Hematopoietic multipotent progenitor cell treated with erythropoietin and hydrocortisone succinate and interleukin-3 and kit ligand, for 15 days (in vitro differentiated cells): ENCODE measurements at regions not wholly inside any gene's neighbourhood (a gene's known extent, or its start where the extent isn't known, plus 50 kb on each side); places are given as distances from the start of the nearest gene placed in this dataset.
"Not testable (repeated sequence)": the region's sequence is repeated elsewhere in the genome, so short reads cannot be mapped to it uniquely, and the experiment has no call there.

Experiments used
- DNase-seq: peaks from one replicate; pipeline ENCODE4 v3.0.0-alpha.2; 2015; ENCODE audit warnings: low spot score

DNA sequence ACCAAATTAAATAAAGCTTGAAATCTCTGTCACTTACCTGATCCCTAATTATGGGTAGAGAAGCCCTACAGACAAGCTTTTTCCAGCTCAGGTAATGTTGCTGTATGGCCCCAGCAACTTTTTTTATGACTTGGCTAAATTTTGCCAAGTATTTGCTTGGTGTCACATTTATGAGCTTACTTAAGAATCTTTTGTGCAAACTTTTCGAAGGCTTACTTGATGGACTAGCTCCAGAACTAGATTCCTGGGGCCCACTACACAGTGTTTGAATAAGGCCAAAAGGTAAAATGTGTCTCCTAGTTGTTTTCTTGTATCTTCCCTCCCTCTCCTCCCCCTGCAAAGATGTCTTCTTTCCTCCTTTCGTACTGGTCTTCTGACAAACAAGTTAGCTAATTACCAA lies 257.9 kb downstream of the OSR1 start:
- no peak for DNase-seq

GRCh38 chr2:19099181-19099580 lies 259.2 kb downstream of the OSR1 start:
- no peak for DNase-seq

DNA sequence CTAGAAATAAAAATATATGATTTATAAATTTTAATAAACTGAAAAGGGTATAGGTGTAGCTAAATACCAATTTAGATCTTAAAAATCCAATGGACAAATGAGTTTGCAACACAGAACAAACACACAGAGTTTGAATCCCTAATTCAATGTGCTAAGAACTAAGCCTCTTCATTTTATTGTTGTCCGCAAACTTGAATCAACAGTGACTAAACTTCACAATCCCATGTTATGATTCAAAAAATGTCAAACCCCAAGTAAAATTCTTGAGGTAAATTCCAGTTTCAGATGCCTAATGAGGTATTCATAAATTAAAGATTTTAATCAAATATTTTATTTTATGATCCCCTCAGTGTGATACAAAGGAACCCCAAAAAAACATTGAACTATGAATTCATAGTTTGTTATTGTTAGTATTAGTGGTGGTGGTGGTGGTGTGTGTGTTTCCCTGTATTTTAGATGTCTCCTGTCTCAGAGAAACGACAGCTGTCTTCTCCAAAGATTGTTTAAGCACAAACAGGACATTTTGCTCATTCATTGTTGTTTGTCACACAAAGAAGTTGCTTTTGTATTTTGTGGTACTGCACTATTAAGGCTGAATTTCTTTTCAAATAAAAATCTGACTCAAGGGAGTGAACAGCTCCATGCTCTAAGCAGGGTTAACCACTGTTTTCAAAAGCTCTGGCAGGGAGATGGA lies 259.8 kb downstream of the OSR1 start:
- no peak for DNase-seq

DNA sequence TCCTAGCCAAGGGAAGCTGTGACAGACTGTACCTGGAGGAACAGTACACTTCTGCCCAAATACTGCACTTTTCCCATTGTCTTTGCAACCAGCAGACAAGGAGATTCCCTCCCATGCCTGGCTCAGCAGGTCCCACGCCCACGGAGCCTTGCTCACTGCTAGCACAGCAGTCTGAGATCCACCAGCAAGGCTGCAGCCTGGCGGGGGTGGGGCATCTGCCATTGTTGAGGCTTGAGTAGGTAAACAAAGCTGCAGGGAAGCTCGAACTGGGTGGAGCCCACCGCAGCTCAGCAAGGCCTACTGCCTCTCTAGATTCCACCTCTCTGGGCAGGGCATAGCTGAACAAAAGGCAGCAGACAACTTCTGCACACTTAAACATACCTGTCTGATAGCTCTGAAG lies 268.9 kb downstream of the OSR1 start:
- not testable (repeated sequence) for DNase-seq

GRCh38 chr2:19086231-19086651 lies 272.2 kb downstream of the OSR1 start:
- DNase-seq: no peak

GRCh38 chr2:19078709-19079108 lies 279.7 kb downstream of the OSR1 start:
- DNase-seq: no peak

GRCh38 chr2:19073522-19073921 lies 284.9 kb downstream of the OSR1 start:
- DNase-seq: no peak

DNA sequence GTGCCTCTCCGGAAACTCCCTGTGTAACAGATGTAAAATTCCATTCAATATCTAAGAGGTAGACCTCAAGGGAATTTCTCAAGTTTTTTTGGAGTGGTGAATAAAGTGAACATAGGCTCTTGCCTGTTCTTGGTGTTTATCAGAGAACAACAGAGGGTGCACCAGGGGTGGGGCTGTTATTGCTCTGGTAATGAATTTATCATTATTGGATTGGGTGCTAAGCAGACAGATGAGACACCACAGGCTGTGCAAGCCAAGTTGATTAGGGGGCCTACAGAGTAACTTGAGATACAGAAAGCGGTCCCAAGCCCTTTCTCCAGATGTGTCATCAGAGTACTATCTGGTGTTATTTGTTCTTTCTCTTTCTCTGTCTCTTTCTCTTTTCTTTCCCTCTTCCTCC lies 286.3 kb downstream of the OSR1 start:
- DNase-seq: peak; percentile 29

GRCh38 chr2:19070886-19071285 lies 287.5 kb downstream of the OSR1 start:
- no peak for DNase-seq

- no peak for DNase-seq
These were observed 290.2 kb downstream of the OSR1 start for GRCh38 chr2:19068206-19068605.

- no peak for DNase-seq
These were observed 296.1 kb downstream of the OSR1 start for GRCh38 chr2:19062370-19062769.

DNA sequence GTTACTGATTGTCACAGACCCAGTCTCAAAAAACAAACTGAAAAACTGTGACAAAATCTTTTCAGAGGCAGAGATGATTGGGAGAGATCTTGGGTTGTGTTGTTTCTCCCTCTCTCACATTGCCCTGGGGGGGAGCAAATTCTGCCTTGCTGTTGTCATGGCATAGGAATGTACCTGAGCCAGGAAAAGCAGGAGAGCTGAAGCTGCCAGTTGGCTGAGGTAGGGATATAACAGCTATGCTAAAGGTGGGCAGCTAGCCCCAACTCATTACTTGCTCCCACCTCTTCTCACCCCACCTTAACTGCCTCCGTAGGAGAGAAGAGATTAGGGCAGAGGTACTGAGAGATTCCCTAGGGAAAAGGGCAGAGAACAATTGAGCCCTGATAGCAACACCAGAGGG lies 299.3 kb downstream of the OSR1 start:
- DNase-seq: no peak

- DNase-seq: no peak
These were observed 307.1 kb downstream of the OSR1 start for GRCh38 chr2:19051203-19051831.

DNA sequence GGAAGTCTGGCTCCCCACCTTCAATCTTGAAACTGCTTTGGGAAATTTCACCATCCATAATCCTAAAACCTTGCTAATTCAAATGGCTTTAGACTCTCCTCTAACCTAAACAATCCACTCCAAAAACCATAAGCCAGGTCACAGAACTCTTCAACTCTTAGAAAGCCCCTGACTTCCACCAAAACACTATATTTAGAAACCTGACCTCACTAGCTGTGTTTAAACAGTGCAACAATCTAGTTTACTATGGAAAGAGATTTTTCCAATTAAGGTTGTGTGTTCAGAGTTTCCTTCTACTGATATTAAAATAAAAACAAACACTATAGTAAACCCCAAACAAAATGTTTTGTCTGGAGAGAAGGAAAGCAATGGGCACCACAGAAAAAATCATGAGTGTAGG lies 308.1 kb downstream of the OSR1 start:
- no peak for DNase-seq

DNA sequence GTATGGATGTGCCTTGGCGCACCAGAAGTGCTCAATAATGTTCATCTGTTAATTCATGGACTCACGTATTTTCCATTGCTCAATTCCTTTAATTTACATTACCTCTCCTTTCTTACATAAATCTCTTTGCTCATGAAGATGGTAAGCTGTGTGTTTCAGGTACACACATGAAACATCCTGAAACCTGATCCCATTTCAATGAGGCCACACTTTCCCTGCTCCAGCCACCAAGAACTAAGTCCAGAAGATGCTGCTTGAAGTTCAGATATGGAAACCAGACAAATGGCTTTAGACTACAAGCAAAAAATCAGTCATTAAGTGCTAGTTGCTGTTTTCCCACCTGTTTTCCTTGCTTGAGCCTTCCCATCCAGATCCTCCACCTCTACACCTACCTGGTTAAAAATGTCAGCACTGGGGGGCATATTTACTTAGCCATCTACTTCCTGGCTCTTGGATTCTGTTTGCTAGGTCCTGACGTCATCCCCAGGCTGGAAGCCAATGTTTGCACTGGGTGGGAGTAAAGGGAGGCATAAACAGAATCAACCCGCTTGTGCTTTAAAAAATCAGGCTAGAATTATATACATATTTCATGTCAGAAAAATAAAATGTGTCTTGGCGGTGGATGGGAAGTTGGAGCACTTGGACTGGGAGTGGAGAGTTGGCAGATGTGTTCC lies 309.7 kb downstream of the OSR1 start:
- no peak for DNase-seq

DNA sequence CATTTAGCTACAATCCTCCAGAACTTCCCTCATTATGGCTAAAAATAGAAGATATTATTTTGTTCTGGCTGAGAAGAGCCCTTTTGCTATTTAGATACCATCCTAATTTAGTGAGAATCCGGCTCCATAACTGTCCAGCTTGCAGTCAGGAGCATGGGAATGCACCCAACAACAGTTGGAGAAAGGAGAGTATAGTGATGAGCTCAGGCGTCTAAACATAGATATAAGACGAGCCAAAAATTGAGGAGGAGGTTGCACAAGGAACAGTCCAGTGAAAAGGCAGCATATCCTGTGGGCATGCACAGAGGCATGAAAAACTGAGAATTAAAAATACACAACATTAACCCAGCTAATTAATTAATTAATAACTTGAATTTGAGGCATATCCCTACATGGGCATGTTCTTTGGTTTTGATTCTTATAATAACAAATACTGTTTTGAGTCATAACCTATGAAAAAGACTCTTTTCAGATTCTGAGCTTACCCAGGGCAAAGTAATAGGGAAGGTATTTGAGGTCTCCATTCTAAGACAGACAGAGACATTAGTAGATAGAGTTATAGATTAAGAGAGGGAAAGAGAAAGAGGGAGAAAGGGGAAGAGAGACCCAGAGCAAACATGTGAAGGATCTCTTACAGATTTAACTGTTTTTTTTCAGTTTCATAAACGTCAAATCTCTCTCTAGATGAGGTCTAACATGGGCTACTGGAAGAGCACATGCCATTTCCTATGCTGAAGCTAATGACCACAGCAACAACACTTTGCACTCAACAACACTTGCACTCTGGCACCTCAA lies 311.2 kb downstream of the OSR1 start:
- DNase-seq: no peak

- DNase-seq: no peak
These were observed 313.3 kb downstream of the OSR1 start for GRCh38 chr2:19045151-19045550.

DNA sequence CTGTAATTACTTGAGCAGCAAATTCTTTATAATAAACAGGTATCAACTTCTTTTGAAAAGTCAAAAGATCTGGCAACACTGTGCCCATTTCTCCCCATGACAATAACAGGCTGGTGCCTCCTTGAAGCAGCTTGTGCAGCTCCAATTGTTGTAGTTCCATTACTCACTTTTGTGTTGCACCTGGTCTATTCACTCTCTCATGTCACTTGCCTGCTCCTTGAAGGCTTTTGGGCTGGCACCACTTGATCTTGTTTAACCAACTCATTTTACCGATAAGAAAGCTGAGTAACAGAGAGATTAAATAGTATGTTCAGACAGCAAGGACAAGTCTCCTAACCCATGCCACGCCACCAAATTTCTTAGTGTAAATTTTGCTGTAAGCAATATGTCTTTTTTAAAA lies 314.5 kb downstream of the OSR1 start:
- DNase-seq: no peak

GRCh38 chr2:19041434-19042041 lies 316.9 kb downstream of the OSR1 start:
- no peak for DNase-seq

DNA sequence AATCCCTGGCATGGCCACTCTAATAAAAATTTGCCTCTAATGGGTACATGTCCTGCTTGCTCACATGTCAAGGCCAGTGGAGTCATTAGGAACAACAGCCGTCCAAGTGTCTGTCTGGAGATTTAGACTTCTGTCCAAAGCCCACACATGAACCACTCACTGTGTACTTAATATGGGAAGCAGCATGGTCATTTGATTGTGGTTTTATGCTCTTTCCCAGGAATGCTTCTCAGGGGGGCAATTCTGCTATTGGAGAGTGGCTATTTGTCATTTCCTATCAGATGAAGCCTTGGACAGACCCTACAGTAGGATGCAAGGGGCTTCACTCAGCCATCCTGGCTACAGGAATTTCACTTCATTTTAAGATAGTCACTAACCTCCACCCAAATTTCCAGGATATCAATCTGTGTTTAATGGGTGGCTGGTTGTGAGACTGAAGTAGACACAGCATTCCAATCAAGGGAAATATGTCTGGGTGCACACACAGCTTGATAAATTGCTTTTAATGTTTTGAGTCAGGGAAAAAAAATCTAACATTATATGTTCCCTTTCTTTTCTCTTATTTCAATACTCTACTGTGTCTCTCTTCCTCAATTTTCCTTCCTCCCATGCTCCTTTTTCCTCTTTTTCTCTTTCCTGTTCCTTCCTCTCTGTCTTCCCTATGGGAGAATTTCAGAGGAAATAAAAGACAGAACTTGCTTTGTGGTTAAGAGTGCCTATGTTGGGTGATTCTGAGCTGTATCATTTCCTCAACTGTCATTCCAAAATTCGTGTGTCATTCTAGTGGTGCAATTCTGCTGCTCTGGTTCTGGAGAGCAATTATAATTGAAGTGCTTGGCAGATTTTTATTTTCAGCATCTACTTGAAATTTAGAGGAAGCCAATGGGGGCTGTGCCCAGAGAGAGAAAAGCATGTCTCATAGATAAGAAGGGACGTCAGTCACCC lies 320.1 kb downstream of the OSR1 start:
- DNase-seq: no peak

DNA sequence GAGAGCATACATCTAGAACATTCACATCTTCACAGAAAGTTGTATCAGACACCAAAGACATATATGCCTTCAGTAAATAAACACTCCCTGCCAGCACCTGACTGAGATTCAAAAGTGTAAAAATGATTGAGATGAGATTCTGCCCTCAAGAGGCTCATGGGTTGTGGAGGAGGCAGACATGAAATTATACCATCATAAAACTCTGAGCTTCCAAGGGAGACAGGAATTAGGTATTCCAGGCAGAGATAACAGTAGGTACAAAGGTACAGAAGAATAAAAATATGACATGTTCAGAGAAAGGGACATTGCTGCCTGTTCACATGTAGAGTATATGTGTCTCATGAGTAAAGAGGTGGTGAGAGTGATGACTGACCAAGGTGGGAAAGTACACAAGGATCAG lies 322.3 kb downstream of the OSR1 start:
- no peak for DNase-seq
